KMS-11 (cell line): ENCODE measurements at regions not wholly inside any gene's neighbourhood (a gene's known extent, or its start where the extent isn't known, plus 50 kb on each side); places are given as distances from the start of the nearest gene placed in this dataset.
A peak's percentile ranks its signal among the peaks of the same experiment; 100 is the strongest.

Experiments
- H2AFZ ChIP-seq: fragments of 200-600 bp; sonication (generic); 2 replicates; pipeline ENCODE4 v1.6.1; 2016; ENCODE audit warnings: antibody characterized with exemption, mixed run types, low read depth
- H3K27ac ChIP-seq: fragments of 200-600 bp; sonication (generic); 2 replicates; pipeline ENCODE4 v1.6.1; 2016; ENCODE audit warnings: mild to moderate bottlenecking, mixed run types
- H3K27me3 ChIP-seq: fragments of 200-600 bp; sonication (generic); 2 replicates; pipeline ENCODE4 v1.6.1; 2017; ENCODE audit warnings: mild to moderate bottlenecking, low read depth, mixed run types, moderate library complexity; ENCODE audit not compliant: insufficient read depth
- H3K36me3 ChIP-seq: fragments of 200-600 bp; sonication (generic); 2 replicates; pipeline ENCODE4 v1.6.1; 2017; ENCODE audit warnings: mild to moderate bottlenecking, mixed run types; ENCODE audit not compliant: insufficient read depth
- H3K4me1 ChIP-seq: fragments of 200-600 bp; sonication (generic); 2 replicates; pipeline ENCODE4 v1.6.1; 2016; ENCODE audit warnings: mild to moderate bottlenecking, low read depth, mixed run types; ENCODE audit not compliant: poor library complexity, severe bottlenecking
- H3K4me2 ChIP-seq: fragments of 200-600 bp; sonication (generic); 2 replicates; pipeline ENCODE4 v1.7.0; 2016; ENCODE audit warnings: mild to moderate bottlenecking, mixed run types
- H3K4me3 ChIP-seq: fragments of 200-600 bp; sonication (generic); IDR thresholded peaks from 2 replicates; pipeline ENCODE4 v1.6.1; 2017; ENCODE audit warnings: low read depth, low read length, mixed read lengths; ENCODE audit not compliant: insufficient read depth
- H3K79me2 ChIP-seq: fragments of 200-600 bp; sonication (generic); 2 replicates; pipeline ENCODE4 v1.6.1; 2016; ENCODE audit warnings: low read depth, mixed run types; ENCODE audit not compliant: insufficient read depth
- H3K9ac ChIP-seq: fragments of 200-600 bp; sonication (generic); 2 replicates; pipeline ENCODE4 v1.6.1; 2016; ENCODE audit warnings: mild to moderate bottlenecking, mixed run types
- H4K20me1 ChIP-seq: fragments of 200-600 bp; sonication (generic); 2 replicates; pipeline ENCODE4 v1.6.1; 2016; ENCODE audit warnings: mild to moderate bottlenecking, mixed run types; ENCODE audit not compliant: insufficient read depth
- TF ChIP-seq, protein P1 (sequence below): fragments of 200-600 bp; sonication (generic); conservative IDR thresholded peaks from 2 replicates; pipeline ENCODE4 v1.6.1; 2017; ENCODE audit warnings: low read depth, mild to moderate bottlenecking, antibody characterized with exemption, low read length, moderate library complexity, mixed read lengths

DNA sequence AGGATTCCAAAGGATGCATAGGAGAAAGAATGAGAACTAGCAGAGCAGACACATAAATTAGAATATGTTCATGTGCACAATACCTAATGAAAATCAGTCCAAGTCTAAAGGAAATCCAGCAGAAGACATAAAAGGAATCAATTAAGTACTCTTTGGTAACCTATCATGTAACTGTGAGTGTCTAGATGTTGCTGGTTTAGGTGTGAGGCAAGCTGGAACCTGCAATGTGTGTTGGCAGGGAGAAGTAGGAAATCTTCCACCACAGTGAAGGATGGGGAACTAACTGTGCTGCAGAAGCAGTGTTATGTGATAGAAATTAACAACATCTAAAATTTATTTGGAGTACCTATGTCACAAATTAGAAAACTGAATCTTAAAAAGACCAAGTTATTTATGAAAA is 330.8 kb upstream of the DKK2 start:
- Histone ChIP-seq H3K79me2 (no peaks in the 10 kb centered on the region), H3K4me3 (no peak overlapping the region), H4K20me1 (no peaks in the 10 kb centered on the region), H3K36me3 (no peaks in the 10 kb centered on the region), H3K27me3 (no peaks in the 10 kb centered on the region), H3K4me2 (peak overlapping the region; percentile 72), H2AFZ (no peak overlapping the region), H3K4me1 (peaks cover 78% of the 10 kb centered on the region), H3K9ac (no peak overlapping the region), H3K27ac (peak overlapping the region; percentile 25; the same call in 1 of the 2 replicates)
- TF ChIP-seq, protein P1, sequence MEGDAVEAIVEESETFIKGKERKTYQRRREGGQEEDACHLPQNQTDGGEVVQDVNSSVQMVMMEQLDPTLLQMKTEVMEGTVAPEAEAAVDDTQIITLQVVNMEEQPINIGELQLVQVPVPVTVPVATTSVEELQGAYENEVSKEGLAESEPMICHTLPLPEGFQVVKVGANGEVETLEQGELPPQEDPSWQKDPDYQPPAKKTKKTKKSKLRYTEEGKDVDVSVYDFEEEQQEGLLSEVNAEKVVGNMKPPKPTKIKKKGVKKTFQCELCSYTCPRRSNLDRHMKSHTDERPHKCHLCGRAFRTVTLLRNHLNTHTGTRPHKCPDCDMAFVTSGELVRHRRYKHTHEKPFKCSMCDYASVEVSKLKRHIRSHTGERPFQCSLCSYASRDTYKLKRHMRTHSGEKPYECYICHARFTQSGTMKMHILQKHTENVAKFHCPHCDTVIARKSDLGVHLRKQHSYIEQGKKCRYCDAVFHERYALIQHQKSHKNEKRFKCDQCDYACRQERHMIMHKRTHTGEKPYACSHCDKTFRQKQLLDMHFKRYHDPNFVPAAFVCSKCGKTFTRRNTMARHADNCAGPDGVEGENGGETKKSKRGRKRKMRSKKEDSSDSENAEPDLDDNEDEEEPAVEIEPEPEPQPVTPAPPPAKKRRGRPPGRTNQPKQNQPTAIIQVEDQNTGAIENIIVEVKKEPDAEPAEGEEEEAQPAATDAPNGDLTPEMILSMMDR = no peak

DNA sequence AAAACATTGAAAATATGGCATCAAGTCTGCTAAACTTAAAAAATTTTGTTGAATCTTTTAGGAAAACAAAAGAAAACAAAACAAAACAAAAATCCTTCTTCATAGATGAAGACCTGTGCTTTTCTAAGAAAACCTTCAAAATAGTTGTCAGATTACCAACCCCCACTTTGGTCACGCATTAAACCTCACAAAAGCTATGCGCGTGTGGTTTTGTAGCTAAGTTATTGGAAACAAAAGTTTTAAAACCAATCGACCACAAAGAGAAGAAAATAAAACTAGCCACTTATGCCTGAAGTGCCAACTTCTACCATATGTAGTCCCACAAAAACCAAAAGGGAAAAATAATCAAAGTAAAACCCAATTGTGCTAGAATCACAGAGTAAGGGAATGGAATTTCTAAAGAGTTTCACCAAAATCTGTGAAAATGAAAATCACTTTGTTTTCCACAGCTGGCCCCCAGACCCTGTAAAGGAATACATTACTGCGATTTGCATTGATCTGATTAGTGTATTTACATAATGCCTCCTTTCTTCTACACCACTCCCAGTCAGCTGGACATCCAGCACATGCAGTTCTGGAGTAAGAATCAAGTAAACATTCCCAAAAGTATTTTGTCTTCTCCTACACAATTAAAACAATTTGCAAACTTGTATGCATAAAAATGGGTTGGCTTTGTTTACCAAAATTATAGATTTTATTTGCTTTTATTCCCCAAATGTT is 330.1 kb upstream of the DKK2 start:
- Histone ChIP-seq H3K4me1 (peaks cover 80% of the 10 kb centered on the region), H3K36me3 (no peaks in the 10 kb centered on the region), H3K27ac (peak overlapping the region; percentile 25; the same call in 1 of the 2 replicates), H4K20me1 (no peaks in the 10 kb centered on the region), H3K79me2 (no peaks in the 10 kb centered on the region), H2AFZ (no peak overlapping the region), H3K27me3 (no peaks in the 10 kb centered on the region), H3K9ac (no peak overlapping the region), H3K4me2 (peak overlapping the region; percentile 72), H3K4me3 (no peak overlapping the region)
- TF ChIP-seq, protein P1 = no peak

DNA sequence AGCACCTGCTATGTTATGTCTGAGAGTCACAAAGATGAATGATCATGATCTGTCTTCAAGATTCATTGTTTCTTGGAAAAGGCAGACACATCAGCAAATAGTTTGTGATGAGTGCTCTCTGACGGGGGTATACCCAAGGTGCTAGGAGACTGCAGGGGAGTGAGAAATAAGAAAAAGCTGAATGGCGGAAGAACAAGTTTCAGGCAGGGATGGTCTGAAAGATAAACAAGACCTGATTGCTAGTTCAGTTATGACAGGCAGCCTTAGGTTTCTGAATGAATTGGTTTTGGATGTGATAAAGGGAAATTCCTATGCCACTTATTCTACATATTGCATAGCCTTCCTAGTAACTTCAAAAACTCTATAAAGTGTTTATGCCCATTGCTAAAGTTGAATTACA is 327.0 kb upstream of the DKK2 start:
- peaks cover 64% of the 10 kb centered on the region for H3K4me1 ChIP-seq
- no peaks in the 10 kb centered on the region for H3K79me2 ChIP-seq
- H3K4me2 ChIP-seq = peak overlapping the region; percentile 49
- peak overlapping the region; percentile 27; the same call in 1 of the 2 replicates for H2AFZ ChIP-seq
- H3K4me3 ChIP-seq = no peak overlapping the region
- H3K9ac ChIP-seq = no peak overlapping the region
- TF ChIP-seq, protein P1 = no peak
- no peaks in the 10 kb centered on the region for H3K36me3 ChIP-seq
- peak overlapping the region; percentile 54; the same call in 1 of the 2 replicates for H3K27ac ChIP-seq
- no peaks in the 10 kb centered on the region for H3K27me3 ChIP-seq
- no peaks in the 10 kb centered on the region for H4K20me1 ChIP-seq

DNA sequence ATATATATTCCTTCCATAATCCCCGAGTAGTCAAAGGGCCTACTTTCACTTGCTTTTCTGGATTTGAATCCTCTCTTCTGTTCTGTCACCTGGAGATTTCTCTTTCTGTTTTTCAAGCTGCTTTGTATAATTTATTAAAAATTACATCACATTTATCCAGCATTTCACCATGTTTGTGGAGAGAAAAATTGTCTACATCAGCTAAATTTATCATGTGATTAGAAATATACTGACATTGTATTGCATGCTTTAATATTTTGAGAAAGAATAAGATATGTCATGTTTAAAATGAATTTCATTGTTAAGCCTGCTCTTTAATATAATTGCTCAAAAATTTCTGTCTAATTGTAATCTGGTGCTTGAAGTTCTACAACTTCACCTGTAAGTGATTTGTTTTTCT is 323.1 kb upstream of the DKK2 start:
- Histone ChIP-seq H3K36me3 (no peaks in the 10 kb centered on the region), H3K9ac (no peak overlapping the region), H3K79me2 (no peaks in the 10 kb centered on the region), H3K4me3 (no peak overlapping the region), H3K27me3 (no peaks in the 10 kb centered on the region; the same call in 1 of the 2 replicates), H3K4me2 (no peak overlapping the region), H2AFZ (no peak overlapping the region), H3K27ac (no peak overlapping the region), H4K20me1 (no peaks in the 10 kb centered on the region), H3K4me1 (peaks cover 25% of the 10 kb centered on the region)
- TF ChIP-seq, protein P1 = no peak
